Keratinocyte (primary cell): ENCODE measurements at regions not wholly inside any gene's neighbourhood (a gene's known extent, or its start where the extent isn't known, plus 50 kb on each side); places are given as distances from the start of the nearest gene placed in this dataset.

Source experiments
- DNase-seq: peaks from one replicate; pipeline ENCODE4 v3.0.0-alpha.2; 2011; ENCODE audit warnings: low read depth, missing footprints, low spot score
- FAIRE-seq: peaks from 2 replicates; lab custom pipeline; 2011; peaks lifted over from hg19 to GRCh38; lab: Jason Lieb, UNC
- H2AFZ ChIP-seq: 2 replicates; pipeline ENCODE4 v1.6.0; 2012; ENCODE audit warnings: low read length, control low read depth, inconsistent platforms; ENCODE audit not compliant: control insufficient read depth
- H3K27ac ChIP-seq: 2 replicates; pipeline ENCODE4 v1.5.1; 2011; ENCODE audit warnings: low read length; ENCODE audit not compliant: control insufficient read depth, insufficient read depth
- H3K27me3 ChIP-seq: 3 replicates; pipeline ENCODE4 v1.6.0; 2011; ENCODE audit warnings: low read length; ENCODE audit not compliant: control insufficient read depth, insufficient read depth; ENCODE audit errors: extremely low read depth
- H3K36me3 ChIP-seq, 2 experiments: 2 replicates in 1 of 2; 3 replicates in 1 of 2; pipeline ENCODE4 v1.5.1; 2011; ENCODE audit warnings: low read length in 2 of 2, mild to moderate bottlenecking in 1 of 2; ENCODE audit not compliant: control insufficient read depth in 2 of 2, insufficient read depth in 2 of 2; ENCODE audit errors: extremely low read depth in 1 of 2
- H3K4me1 ChIP-seq: 3 replicates; pipeline ENCODE4 v1.5.1; 2011; ENCODE audit warnings: low read length; ENCODE audit not compliant: control insufficient read depth, insufficient read depth; ENCODE audit errors: extremely low read depth
- H3K4me2 ChIP-seq: 3 replicates; pipeline ENCODE4 v1.6.0; 2011; ENCODE audit warnings: low read depth, low read length; ENCODE audit not compliant: control insufficient read depth, insufficient read depth; ENCODE audit errors: extremely low read depth
- H3K4me3 ChIP-seq, 3 experiments: fragments of 200-600 bp in 1 of 3; sonication (generic) in 1 of 3; 2 replicates in 2 of 3; 3 replicates in 1 of 3; pipeline ENCODE4 v1.5.1; 2011 to 2016; ENCODE audit warnings: low read length in 3 of 3, mild to moderate bottlenecking in 3 of 3, control low read depth in 2 of 3, inconsistent platforms in 1 of 3, low read depth in 1 of 3, mixed read lengths in 1 of 3, mixed run types in 1 of 3, moderate library complexity in 1 of 3; ENCODE audit not compliant: control insufficient read depth in 2 of 3, insufficient read depth in 2 of 3; ENCODE audit errors: extremely low read depth in 1 of 3
- H3K79me2 ChIP-seq: 2 replicates; pipeline ENCODE4 v1.6.0; 2012; ENCODE audit warnings: low read length; ENCODE audit not compliant: control insufficient read depth, insufficient read depth
- H3K9ac ChIP-seq: 3 replicates; pipeline ENCODE4 v1.6.0; 2011; ENCODE audit warnings: low read length; ENCODE audit not compliant: control insufficient read depth, insufficient read depth; ENCODE audit errors: extremely low read depth
- H3K9me1 ChIP-seq: 3 replicates; pipeline ENCODE4 v1.6.0; 2011; ENCODE audit warnings: low read length; ENCODE audit not compliant: control insufficient read depth, insufficient read depth; ENCODE audit errors: extremely low read depth
- H3K9me3 ChIP-seq: 2 replicates; pipeline ENCODE4 v1.5.1; 2012; ENCODE audit warnings: low read depth, low read length; ENCODE audit not compliant: control insufficient read depth
- H4K20me1 ChIP-seq: 3 replicates; pipeline ENCODE4 v1.6.0; 2011; ENCODE audit warnings: low read length; ENCODE audit not compliant: control insufficient read depth, insufficient read depth; ENCODE audit errors: extremely low read depth
- EZH2 ChIP-seq: IDR thresholded peaks from one replicate; pipeline ENCODE4 v1.6.1; 2012; ENCODE audit warnings: inconsistent platforms, mild to moderate bottlenecking, low read length, moderate library complexity
- dilution Hi-C: fragments of 300-500 bp; cut with MboI; formaldehyde crosslinking; loops from one replicate; pipeline ENCODE4 v1.7.0; 2020; ENCODE audit warnings: low sequenced_read_pairs; ENCODE audit not compliant: extremely low pct_ligation_motif_present
- TF ChIP-seq, protein P1 (sequence below), 3 experiments: IDR thresholded peaks in 1 of 3; conservative IDR thresholded peaks in 1 of 3; optimal IDR thresholded peaks in 1 of 3; 2 replicates in 2 of 3; 3 replicates in 1 of 3; pipeline versions ENCODE3 to v1.5.1; 2011; ENCODE audit warnings: low read length in 3 of 3, mild to moderate bottlenecking in 3 of 3, moderate library complexity in 2 of 3, control low read depth in 1 of 3, inconsistent platforms in 1 of 3; ENCODE audit not compliant: insufficient read depth in 2 of 3; ENCODE audit errors: extremely low read depth in 1 of 3

DNA sequence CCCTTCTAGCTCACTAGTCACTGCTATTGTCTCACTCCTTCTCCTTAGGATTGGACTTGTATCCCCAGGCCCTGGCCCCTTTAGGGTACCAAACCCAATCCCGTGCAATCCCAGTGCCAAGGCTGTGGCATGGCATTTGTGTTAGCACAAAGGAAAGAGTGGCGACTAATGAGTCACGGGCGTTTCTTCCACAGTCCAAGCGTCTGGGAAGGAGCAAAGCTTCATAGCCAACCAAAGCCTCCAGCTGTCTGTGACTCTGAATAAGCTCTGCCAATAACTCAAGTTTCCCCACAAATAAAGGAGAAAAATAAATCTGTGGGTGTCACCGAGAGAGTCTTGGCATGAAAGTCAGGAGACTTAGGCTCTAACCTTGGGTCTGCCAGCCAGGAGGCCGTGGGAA is 54.6 kb upstream of the COX10 start:
- Histone ChIP-seq H3K4me2 (no peak overlapping the region), H3K36me3 (no peaks in the 10 kb centered on the region), H2AFZ (no peak overlapping the region), H3K79me2 (no peaks in the 10 kb centered on the region), H3K4me3 (no peak overlapping the region), H3K9ac (no peak overlapping the region), H3K27me3 (no peaks in the 10 kb centered on the region), H3K4me1 (peaks cover 4% of the 10 kb centered on the region), H3K27ac (no peak overlapping the region), H3K9me3 (no peaks in the 10 kb centered on the region), H4K20me1 (no peaks in the 10 kb centered on the region), H3K9me1 (no peaks in the 10 kb centered on the region)
- TF ChIP-seq EZH2 = no peak
- TF ChIP-seq, protein P1, sequence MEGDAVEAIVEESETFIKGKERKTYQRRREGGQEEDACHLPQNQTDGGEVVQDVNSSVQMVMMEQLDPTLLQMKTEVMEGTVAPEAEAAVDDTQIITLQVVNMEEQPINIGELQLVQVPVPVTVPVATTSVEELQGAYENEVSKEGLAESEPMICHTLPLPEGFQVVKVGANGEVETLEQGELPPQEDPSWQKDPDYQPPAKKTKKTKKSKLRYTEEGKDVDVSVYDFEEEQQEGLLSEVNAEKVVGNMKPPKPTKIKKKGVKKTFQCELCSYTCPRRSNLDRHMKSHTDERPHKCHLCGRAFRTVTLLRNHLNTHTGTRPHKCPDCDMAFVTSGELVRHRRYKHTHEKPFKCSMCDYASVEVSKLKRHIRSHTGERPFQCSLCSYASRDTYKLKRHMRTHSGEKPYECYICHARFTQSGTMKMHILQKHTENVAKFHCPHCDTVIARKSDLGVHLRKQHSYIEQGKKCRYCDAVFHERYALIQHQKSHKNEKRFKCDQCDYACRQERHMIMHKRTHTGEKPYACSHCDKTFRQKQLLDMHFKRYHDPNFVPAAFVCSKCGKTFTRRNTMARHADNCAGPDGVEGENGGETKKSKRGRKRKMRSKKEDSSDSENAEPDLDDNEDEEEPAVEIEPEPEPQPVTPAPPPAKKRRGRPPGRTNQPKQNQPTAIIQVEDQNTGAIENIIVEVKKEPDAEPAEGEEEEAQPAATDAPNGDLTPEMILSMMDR (optimal IDR thresholded peaks at IDR 0.05 in 1 of 3, IDR thresholded peaks at IDR 0.05 in 1 of 3, conservative IDR thresholded peaks at IDR 0.05 in 1 of 3; ENCODE audit: extremely low read depth in 1 of 3, insufficient read depth in 2 of 3, low read length in 3 of 3) = no peak
- no peak for FAIRE-seq
- no peak for DNase-seq
- dilution Hi-C loops = no loop called here

DNA sequence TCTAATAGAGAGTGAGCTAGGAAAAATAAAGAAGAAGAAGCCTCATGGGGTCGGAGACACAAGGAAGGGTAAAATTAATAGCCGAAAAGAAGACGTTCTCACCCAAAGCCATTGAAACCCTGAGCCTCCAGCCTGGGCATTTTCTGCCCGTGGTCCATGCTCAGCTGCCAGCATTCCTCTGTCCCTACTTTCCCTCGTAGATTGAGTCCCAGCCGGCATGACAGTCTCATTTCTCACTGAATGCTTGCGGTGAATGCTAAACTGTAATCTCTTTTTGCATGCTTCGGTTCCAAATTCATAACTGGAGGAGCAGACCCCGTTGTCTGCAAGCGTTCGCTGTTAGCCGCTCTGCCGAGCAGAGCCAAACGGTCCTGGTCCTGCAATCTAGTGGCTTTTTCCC is 54.0 kb upstream of the COX10 start:
- H3K4me2 ChIP-seq = no peak overlapping the region
- no peaks in the 10 kb centered on the region for H4K20me1 ChIP-seq
- no peaks in the 10 kb centered on the region for H3K79me2 ChIP-seq
- peaks cover 4% of the 10 kb centered on the region for H3K4me1 ChIP-seq
- no peaks in the 10 kb centered on the region for H3K27me3 ChIP-seq
- FAIRE-seq (no peak), DNase-seq (no peak)
- no peak overlapping the region for H3K27ac ChIP-seq
- no peak overlapping the region for H3K4me3 ChIP-seq
- H3K9me1 ChIP-seq = no peaks in the 10 kb centered on the region
- H3K36me3 ChIP-seq = no peaks in the 10 kb centered on the region
- dilution Hi-C loops = no loop called here
- H3K9me3 ChIP-seq = no peaks in the 10 kb centered on the region
- TF ChIP-seq, protein P1 (optimal IDR thresholded peaks at IDR 0.05 in 1 of 3, IDR thresholded peaks at IDR 0.05 in 1 of 3, conservative IDR thresholded peaks at IDR 0.05 in 1 of 3; ENCODE audit: extremely low read depth in 1 of 3, insufficient read depth in 2 of 3, low read length in 3 of 3) = no peak
- TF ChIP-seq EZH2 = no peak
- H3K9ac ChIP-seq = no peak overlapping the region
- H2AFZ ChIP-seq = no peak overlapping the region
